NCI-H510A treated with DMSO at 0.1 percent for 48 hours (cell line): ENCODE measurements at regions not wholly inside any gene's neighbourhood (a gene's known extent, or its start where the extent isn't known, plus 50 kb on each side); places are given as distances from the start of the nearest gene placed in this dataset.
"Not testable (repeated sequence)": the region's sequence is repeated elsewhere in the genome, so short reads cannot be mapped to it uniquely, and the experiment has no call there.

Experiments used
- DNase-seq: peaks from one replicate; lab custom pipeline; 2025; lab: John Stamatoyannopoulos, UW

DNA sequence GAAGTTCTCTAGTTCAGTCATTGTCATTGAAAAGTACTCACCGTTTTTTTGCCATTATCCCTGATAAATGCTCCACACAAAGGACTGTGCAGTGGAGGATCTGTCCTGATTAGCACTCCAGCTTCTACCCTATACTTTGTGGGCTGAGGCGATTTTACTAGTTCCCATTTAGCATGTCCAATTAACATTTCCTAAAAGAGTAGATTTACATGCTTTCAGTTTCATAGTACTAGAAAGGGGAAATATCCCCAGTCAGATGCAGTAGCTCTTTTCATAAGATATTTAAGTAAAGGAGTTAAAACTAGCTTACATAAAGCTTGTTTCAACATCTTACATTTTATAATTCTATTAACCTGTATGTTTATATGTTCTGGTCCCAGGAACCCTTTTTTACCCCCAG lies 144.9 kb upstream of the APOOL start:
- DNase-seq = not testable (repeated sequence)

GRCh38 chrX:84865113-84865512 lies 138.6 kb upstream of the APOOL start:
- no peak for DNase-seq

DNA sequence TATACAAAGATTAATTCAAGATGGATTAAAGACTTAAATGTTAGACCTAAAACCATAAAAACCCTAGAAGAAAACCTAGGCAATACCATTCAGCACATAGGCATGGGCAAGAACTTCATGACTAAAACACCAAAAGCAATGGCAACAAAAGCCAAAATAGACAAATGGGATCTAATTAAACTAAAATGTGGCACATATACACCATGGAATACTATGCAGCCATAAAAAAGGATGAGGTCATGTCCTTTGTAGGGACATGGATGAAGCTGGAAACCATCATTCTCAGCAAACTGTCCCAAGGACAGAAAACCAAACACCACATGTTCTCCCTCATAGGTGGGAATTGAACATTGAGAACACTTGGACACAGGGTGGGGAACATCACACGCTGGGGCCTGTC lies 133.4 kb upstream of the APOOL start:
- not testable (repeated sequence) for DNase-seq

- not testable (repeated sequence) for DNase-seq
Measured at GRCh38 chrX:84872160-84872771, 131.4 kb upstream of the APOOL start.

- no peak for DNase-seq
Measured at GRCh38 chrX:84873176-84873575, 130.5 kb upstream of the APOOL start.

GRCh38 chrX:84876876-84877275 lies 126.8 kb upstream of the APOOL start:
- DNase-seq = no peak

- no peak for DNase-seq
Measured at GRCh38 chrX:84893897-84894296, 109.8 kb upstream of the APOOL start.

GRCh38 chrX:84907324-84907968 lies 96.2 kb upstream of the APOOL start:
- no peak for DNase-seq

GRCh38 chrX:84909151-84909550 lies 94.5 kb upstream of the APOOL start:
- DNase-seq = no peak

DNA sequence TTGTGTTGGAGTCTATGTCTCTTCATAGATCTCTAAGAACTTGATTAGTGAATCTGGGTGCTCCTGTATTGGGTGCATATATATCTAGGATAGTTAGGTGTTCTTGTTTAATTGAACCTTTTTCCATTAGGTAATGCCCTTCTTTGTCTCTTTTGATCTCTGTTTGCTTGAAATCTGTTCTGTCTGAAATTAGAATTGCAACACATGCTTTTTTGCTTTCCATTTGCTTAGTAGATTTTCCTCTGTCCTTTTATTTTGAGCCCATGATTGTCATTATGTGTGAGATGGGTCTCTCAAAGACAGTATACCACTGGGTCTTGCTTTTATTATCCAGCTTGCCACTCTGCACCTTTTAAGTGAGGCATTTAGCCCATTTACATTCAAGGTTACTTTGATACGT lies 79.1 kb upstream of the APOOL start:
- DNase-seq = no peak

- no peak for DNase-seq
Measured at GRCh38 chrX:84932814-84933213, 70.9 kb upstream of the APOOL start.

DNA sequence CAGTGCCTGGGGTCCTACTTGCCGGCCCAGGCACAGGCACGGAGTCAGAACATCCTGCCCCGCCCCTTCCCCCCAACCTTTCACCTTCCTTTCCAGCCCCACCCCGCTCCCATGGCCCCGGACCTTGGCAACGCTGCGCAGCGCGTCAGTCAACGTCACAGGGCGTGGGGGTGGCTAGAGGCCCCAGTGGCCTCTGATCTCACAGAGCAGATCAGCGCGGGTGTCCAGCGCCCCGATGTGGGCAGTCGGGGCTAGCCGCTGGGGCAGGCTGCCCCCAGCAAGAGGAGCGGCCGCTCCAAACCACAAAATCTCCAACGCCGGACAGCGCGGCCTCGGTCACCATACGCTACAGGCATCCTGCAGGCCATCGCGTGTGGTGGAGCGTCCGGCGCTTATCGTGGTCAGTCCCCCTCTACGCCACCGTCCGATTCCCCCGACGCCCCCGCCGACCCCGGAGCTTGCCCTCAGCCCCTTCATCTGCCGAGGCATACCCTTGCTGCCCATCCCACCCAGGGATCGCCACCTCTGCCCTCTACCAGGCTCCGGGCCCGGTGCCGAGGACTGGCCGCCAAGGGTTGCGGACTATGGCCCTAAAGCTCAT lies 69.6 kb upstream of the APOOL start:
- no peak for DNase-seq
